ENCODE measurements at regions not wholly inside any gene's neighbourhood (a gene's known extent, or its start where the extent isn't known, plus 50 kb on each side); places are given as distances from the start of the nearest gene placed in this dataset.

DNA sequence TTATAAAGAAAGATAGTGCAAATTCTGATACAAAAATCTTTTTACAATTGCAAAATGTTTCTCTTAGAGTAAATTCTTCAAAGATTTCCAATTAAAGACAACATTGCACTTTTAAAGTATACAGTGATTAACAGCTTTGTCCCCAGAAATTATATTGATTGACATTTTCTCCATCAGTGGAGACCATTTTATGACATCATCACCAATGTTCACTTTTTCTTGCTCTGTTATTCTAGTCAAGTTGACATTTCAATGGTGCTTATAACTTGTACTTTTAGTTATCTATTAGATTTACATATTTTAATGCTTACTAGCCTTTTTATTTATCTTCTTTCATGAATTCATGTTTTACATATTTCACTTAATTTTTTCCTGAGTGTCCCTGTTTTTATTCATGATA is 524.8 kb downstream of the HAO1 start:
- H3K27me3 ChIP-seq (replicated peaks in 1 of 4; ENCODE audit: control extremely low read depth in 1 of 4, control insufficient read depth in 3 of 4, insufficient read depth in 4 of 4, low read length in 3 of 4): no peaks in the 10 kb centered on the region
- no peak overlapping the region for H3K9ac ChIP-seq (ENCODE audit: low read length)
- H3K4me2 ChIP-seq (replicated peaks; ENCODE audit: low read depth, low read length, poor library complexity, severe bottlenecking): no peak overlapping the region
- Mint-ChIP-seq H3K27me3 (no peaks in the 10 kb centered on the region), H3K4me1 (no peaks in the 10 kb centered on the region), H3K4me3 (no peak overlapping the region), H3K27ac (no peak overlapping the region), H3K9me3 (ENCODE audit: insufficient read depth) (no peaks in the 10 kb centered on the region)
- ChIA-PET POLR2A (no interaction called here), CTCF (no interaction called here)
- no peak for ATAC-seq (ENCODE audit: low read depth)
- H2AFZ ChIP-seq (ENCODE audit: insufficient read depth, low read depth, low read length, poor library complexity, severe bottlenecking): no peak overlapping the region
- no peaks in the 10 kb centered on the region for H3K4me1 ChIP-seq (ENCODE audit: control insufficient read depth in 2 of 2, insufficient read depth in 2 of 2, low read length in 2 of 2)
- H4K20me1 ChIP-seq (ENCODE audit: control insufficient read depth, insufficient read depth, low read length, poor library complexity, severe bottlenecking): no peaks in the 10 kb centered on the region
- DNase-seq: no peak
- no peaks in the 10 kb centered on the region for H3K36me3 ChIP-seq (replicated peaks in 1 of 2; ENCODE audit: control extremely low read depth in 1 of 2, control insufficient read depth in 1 of 2, extremely low read depth in 1 of 2, insufficient read depth in 2 of 2, low read length in 1 of 2)
- no peak overlapping the region for H3K4me3 ChIP-seq (ENCODE audit: control extremely low read depth in 1 of 5, extremely low read depth in 1 of 5, insufficient read depth in 1 of 5, low read depth in 2 of 5, low read length in 4 of 5)
- H3K27ac ChIP-seq (ENCODE audit: low read length in 2 of 2): no peak overlapping the region
- intact Hi-C loops (cut with micrococcal nuclease): no loop called here
- H3K79me2 ChIP-seq (ENCODE audit: control insufficient read depth, insufficient read depth, low read length): no peaks in the 10 kb centered on the region
- no peak for TF ChIP-seq EZH2 (IDR thresholded peaks at IDR 0.05; ENCODE audit: borderline replicate concordance, insufficient read depth, low read depth, low read length, poor library complexity, severe bottlenecking)
- TF ChIP-seq, protein P1, sequence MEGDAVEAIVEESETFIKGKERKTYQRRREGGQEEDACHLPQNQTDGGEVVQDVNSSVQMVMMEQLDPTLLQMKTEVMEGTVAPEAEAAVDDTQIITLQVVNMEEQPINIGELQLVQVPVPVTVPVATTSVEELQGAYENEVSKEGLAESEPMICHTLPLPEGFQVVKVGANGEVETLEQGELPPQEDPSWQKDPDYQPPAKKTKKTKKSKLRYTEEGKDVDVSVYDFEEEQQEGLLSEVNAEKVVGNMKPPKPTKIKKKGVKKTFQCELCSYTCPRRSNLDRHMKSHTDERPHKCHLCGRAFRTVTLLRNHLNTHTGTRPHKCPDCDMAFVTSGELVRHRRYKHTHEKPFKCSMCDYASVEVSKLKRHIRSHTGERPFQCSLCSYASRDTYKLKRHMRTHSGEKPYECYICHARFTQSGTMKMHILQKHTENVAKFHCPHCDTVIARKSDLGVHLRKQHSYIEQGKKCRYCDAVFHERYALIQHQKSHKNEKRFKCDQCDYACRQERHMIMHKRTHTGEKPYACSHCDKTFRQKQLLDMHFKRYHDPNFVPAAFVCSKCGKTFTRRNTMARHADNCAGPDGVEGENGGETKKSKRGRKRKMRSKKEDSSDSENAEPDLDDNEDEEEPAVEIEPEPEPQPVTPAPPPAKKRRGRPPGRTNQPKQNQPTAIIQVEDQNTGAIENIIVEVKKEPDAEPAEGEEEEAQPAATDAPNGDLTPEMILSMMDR (IDR thresholded peaks at IDR 0.05): no peak
- H3K9me3 ChIP-seq (ENCODE audit: control extremely low read depth in 1 of 3, control insufficient read depth in 2 of 3, insufficient read depth in 1 of 3, low read length in 2 of 3): no peaks in the 10 kb centered on the region

GRCh38 chr20:7416382-7416781 is 523.9 kb downstream of the HAO1 start:
- no peak overlapping the region for H3K4me3 ChIP-seq (ENCODE audit: control extremely low read depth in 1 of 5, extremely low read depth in 1 of 5, insufficient read depth in 1 of 5, low read depth in 2 of 5, low read length in 4 of 5)
- no peaks in the 10 kb centered on the region for H3K79me2 ChIP-seq (ENCODE audit: control insufficient read depth, insufficient read depth, low read length)
- H2AFZ ChIP-seq (ENCODE audit: insufficient read depth, low read depth, low read length, poor library complexity, severe bottlenecking): no peak overlapping the region
- H4K20me1 ChIP-seq (ENCODE audit: control insufficient read depth, insufficient read depth, low read length, poor library complexity, severe bottlenecking): no peaks in the 10 kb centered on the region
- H3K4me1 ChIP-seq (ENCODE audit: control insufficient read depth in 2 of 2, insufficient read depth in 2 of 2, low read length in 2 of 2): no peaks in the 10 kb centered on the region
- H3K27ac ChIP-seq (ENCODE audit: low read length in 2 of 2): no peak overlapping the region
- no peak overlapping the region for H3K27ac Mint-ChIP-seq
- H3K9me3 ChIP-seq (ENCODE audit: control extremely low read depth in 1 of 3, control insufficient read depth in 2 of 3, insufficient read depth in 1 of 3, low read length in 2 of 3): no peaks in the 10 kb centered on the region
- H3K4me3 Mint-ChIP-seq: no peak overlapping the region
- ATAC-seq (ENCODE audit: low read depth) (no peak), DNase-seq (no peak)
- CTCF ChIA-PET: no interaction called here
- H3K4me2 ChIP-seq (replicated peaks; ENCODE audit: low read depth, low read length, poor library complexity, severe bottlenecking): no peak overlapping the region
- no peaks in the 10 kb centered on the region for H3K4me1 Mint-ChIP-seq
- TF ChIP-seq EZH2 (IDR thresholded peaks at IDR 0.05; ENCODE audit: borderline replicate concordance, insufficient read depth, low read depth, low read length, poor library complexity, severe bottlenecking): no peak
- TF ChIP-seq, protein P1 (IDR thresholded peaks at IDR 0.05): no peak
- no peak overlapping the region for H3K9ac ChIP-seq (ENCODE audit: low read length)
- no peaks in the 10 kb centered on the region for H3K27me3 Mint-ChIP-seq
- H3K27me3 ChIP-seq (replicated peaks in 1 of 4; ENCODE audit: control extremely low read depth in 1 of 4, control insufficient read depth in 3 of 4, insufficient read depth in 4 of 4, low read length in 3 of 4): no peaks in the 10 kb centered on the region
- H3K36me3 ChIP-seq (replicated peaks in 1 of 2; ENCODE audit: control extremely low read depth in 1 of 2, control insufficient read depth in 1 of 2, extremely low read depth in 1 of 2, insufficient read depth in 2 of 2, low read length in 1 of 2): no peaks in the 10 kb centered on the region
- no peaks in the 10 kb centered on the region for H3K9me3 Mint-ChIP-seq (ENCODE audit: insufficient read depth)
- intact Hi-C loops (cut with micrococcal nuclease): no loop called here
- POLR2A ChIA-PET: no interaction called here

All from B cell (primary cell).